Activated CD8-positive, alpha-beta T cell treated with anti-CD3 and anti-CD28 coated beads for 36 hours (primary cell): ENCODE measurements at regions not wholly inside any gene's neighbourhood (a gene's known extent, or its start where the extent isn't known, plus 50 kb on each side); places are given as distances from the start of the nearest gene placed in this dataset.

Experiments
- ATAC-seq: fragments of 200-7000 bp; cut with Tn5 transposase; one replicate; pipeline ENCODE4 v1.10.0; 2021; ENCODE audit warnings: mild to moderate bottlenecking, moderate library complexity
- CTCF ChIA-PET: fragments of 350-600 bp; sonication (Branson Sonifier 250); formaldehyde crosslinking; loops from one replicate; lab custom pipeline; 2021; ENCODE audit warnings: antibody characterized with exemption; lab: Charles Lee
- POLR2A ChIA-PET: fragments of 350-600 bp; sonication (Branson Sonifier 250); formaldehyde crosslinking; loops from one replicate; lab custom pipeline; 2021; ENCODE audit warnings: antibody characterized with exemption; lab: Charles Lee
- DNase-seq: peaks from one replicate; pipeline ENCODE4 v3.0.0-alpha.2; 2020
- H3K27ac Mint-ChIP-seq: one replicate; pipeline ENCODE4 v1.8.0; 2021; ENCODE audit warnings: mild to moderate bottlenecking, mixed read lengths
- H3K27me3 Mint-ChIP-seq: one replicate; pipeline ENCODE4 v1.8.0; 2021; ENCODE audit warnings: mixed read lengths
- H3K36me3 Mint-ChIP-seq: one replicate; pipeline ENCODE4 v1.8.0; 2021; ENCODE audit warnings: low read depth, mixed read lengths
- H3K4me1 Mint-ChIP-seq: one replicate; pipeline ENCODE4 v1.8.0; 2021; ENCODE audit warnings: low read depth, mixed read lengths
- H3K4me3 Mint-ChIP-seq: one replicate; pipeline ENCODE4 v1.8.0; 2021; ENCODE audit warnings: mild to moderate bottlenecking, moderate library complexity, mixed read lengths
- H3K9me3 Mint-ChIP-seq: one replicate; pipeline ENCODE4 v1.8.0; 2021; ENCODE audit warnings: mixed read lengths
- CTCF ChIP-seq: fragments of 200-600 bp; IDR thresholded peaks from one replicate; pipeline ENCODE4 v1.8.0; 2022; ENCODE audit warnings: antibody characterized with exemption, mild to moderate bottlenecking
- intact Hi-C: fragments of 100-400 bp; cut with micrococcal nuclease; formaldehyde crosslinking; loops from one replicate; pipeline ENCODE4 v1.10.0; 2022

GRCh38 chr7:118029826-118030422, 154.0 kb upstream of the LSM8 start:
- CTCF ChIA-PET = interaction anchor here (1.0 kb wide), 1 partner anchor 19 kb away, joined by 3 read pairs; no protein-coding TSS in a partner anchor
- H3K9me3 Mint-ChIP-seq = no peaks in the 10 kb centered on the region
- POLR2A ChIA-PET = interaction anchor here (0.6 kb wide), 1 partner anchor 12 kb away, joined by 3 read pairs; no protein-coding TSS in a partner anchor
- no peak for DNase-seq
- intact Hi-C loops = no loop called here
- peaks cover 6% of the 10 kb centered on the region for H3K27me3 Mint-ChIP-seq
- H3K4me1 Mint-ChIP-seq = no peaks in the 10 kb centered on the region
- ATAC-seq = no peak
- H3K27ac Mint-ChIP-seq = no peak overlapping the region
- H3K36me3 Mint-ChIP-seq = no peaks in the 10 kb centered on the region
- no peak for TF ChIP-seq CTCF
- H3K4me3 Mint-ChIP-seq = no peak overlapping the region

- CTCF ChIA-PET = no interaction called here
- Mint-ChIP-seq H3K36me3 (no peaks in the 10 kb centered on the region), H3K27me3 (peaks cover 6% of the 10 kb centered on the region), H3K9me3 (no peaks in the 10 kb centered on the region), H3K27ac (no peak overlapping the region), H3K4me1 (no peaks in the 10 kb centered on the region), H3K4me3 (no peak overlapping the region)
- intact Hi-C loops = no loop called here
- POLR2A ChIA-PET = no interaction called here
- DNase-seq (no peak), ATAC-seq (no peak)
- TF ChIP-seq CTCF = no peak
These were observed 150.7 kb upstream of the LSM8 start for GRCh38 chr7:118033273-118033672.

- ATAC-seq = no peak
- POLR2A ChIA-PET = no interaction called here
These were observed 143.9 kb upstream of the LSM8 start for GRCh38 chr7:118039963-118040489.

GRCh38 chr7:118040562-118040961, 143.4 kb upstream of the LSM8 start:
- no peak for ATAC-seq
- no peak for TF ChIP-seq CTCF
- Mint-ChIP-seq H3K27ac (no peak overlapping the region), H3K27me3 (peaks cover 1% of the 10 kb centered on the region), H3K4me1 (no peaks in the 10 kb centered on the region), H3K9me3 (no peaks in the 10 kb centered on the region), H3K36me3 (no peaks in the 10 kb centered on the region), H3K4me3 (no peak overlapping the region)
- ChIA-PET POLR2A (no interaction called here), CTCF (no interaction called here)
- intact Hi-C loops = no loop called here
- DNase-seq = no peak

More at GRCh38 chr7:118039963-118040489, 143.9 kb upstream of the LSM8 start:
- H3K27me3 Mint-ChIP-seq = peaks cover 1% of the 10 kb centered on the region
- no peak for TF ChIP-seq CTCF
- H3K4me3 Mint-ChIP-seq = no peak overlapping the region
- H3K4me1 Mint-ChIP-seq = no peaks in the 10 kb centered on the region
- intact Hi-C loops = no loop called here
- H3K36me3 Mint-ChIP-seq = no peaks in the 10 kb centered on the region
- DNase-seq = no peak
- CTCF ChIA-PET = no interaction called here
- H3K27ac Mint-ChIP-seq = no peak overlapping the region
- H3K9me3 Mint-ChIP-seq = no peaks in the 10 kb centered on the region

- ATAC-seq = no peak
- Mint-ChIP-seq H3K4me1 (no peaks in the 10 kb centered on the region), H3K36me3 (no peaks in the 10 kb centered on the region), H3K27me3 (peaks cover 1% of the 10 kb centered on the region), H3K9me3 (no peaks in the 10 kb centered on the region), H3K27ac (no peak overlapping the region), H3K4me3 (no peak overlapping the region)
- DNase-seq = no peak
- TF ChIP-seq CTCF = no peak
- ChIA-PET POLR2A (no interaction called here), CTCF (interaction anchor here (0.6 kb wide), 1 partner anchor 10 kb away, joined by 3 read pairs; no protein-coding TSS in a partner anchor)
- intact Hi-C loops = no loop called here
These were observed 142.6 kb upstream of the LSM8 start for GRCh38 chr7:118041251-118041878.
